SK-N-SH (cell line): ENCODE measurements at regions not wholly inside any gene's neighbourhood (a gene's known extent, or its start where the extent isn't known, plus 50 kb on each side); places are given as distances from the start of the nearest gene placed in this dataset.

Source experiments
- CTCF ChIA-PET: fragments of 300-600, 350-600 bp; formaldehyde crosslinking; extraction: SDS; loops from one replicate; lab custom pipeline; 2021; lab: Yijun Ruan, JAX
- POLR2A ChIA-PET: fragments of 350-600 bp; sonication (Branson Sonifier 250); formaldehyde crosslinking; extraction: SDS; loops from one replicate; lab custom pipeline; 2020; ENCODE audit warnings: antibody characterized with exemption, inconsistent platforms; lab: Yijun Ruan, JAX
- DNase-seq: peaks from one replicate; pipeline ENCODE4 v3.0.0; 2012
- H2AFZ ChIP-seq: fragments of 200-600 bp; sonication (generic); 2 replicates; pipeline ENCODE4 v1.8.1; 2016; ENCODE audit warnings: antibody characterized with exemption, mild to moderate bottlenecking, low read depth
- H3F3A ChIP-seq: fragments of 200-600 bp; sonication (generic); replicated peaks from 2 replicates; pipeline ENCODE3; 2016; ENCODE audit warnings: antibody characterized with exemption, mild to moderate bottlenecking; ENCODE audit not compliant: insufficient read depth
- H3K27ac ChIP-seq, 2 experiments: fragments of 200-500 bp in 1 of 2; fragments of 200-600 bp in 1 of 2; sonication (Bioruptor generic) in 1 of 2; sonication (generic), shearing (Covaris generic) in 1 of 2; 2 replicates each; pipeline versions ENCODE4 v1.5.1 to v1.6.1; 2014 to 2016; ENCODE audit warnings: low read depth in 2 of 2, inconsistent platforms in 1 of 2, low read length in 1 of 2, mild to moderate bottlenecking in 1 of 2, mixed read lengths in 1 of 2
- H3K27me3 ChIP-seq: fragments of 200-600 bp; sonication (generic), shearing (Covaris generic); 2 replicates; pipeline ENCODE4 v1.6.1; 2016; ENCODE audit warnings: mixed run types; ENCODE audit not compliant: insufficient read depth
- H3K36me3 ChIP-seq, 2 experiments: fragments of 200-500 bp in 1 of 2; fragments of 200-600 bp in 1 of 2; sonication (Bioruptor generic) in 1 of 2; sonication (generic) in 1 of 2; replicated peaks in 1 of 2; 2 replicates each; pipeline versions ENCODE3 to v1.5.1; 2014 to 2016; ENCODE audit warnings: low read length in 1 of 2, mild to moderate bottlenecking in 1 of 2; ENCODE audit not compliant: insufficient read depth in 2 of 2, control insufficient read depth in 1 of 2
- H3K4me1 ChIP-seq, 2 experiments: fragments of 200-500 bp in 1 of 2; fragments of 200-600 bp in 1 of 2; sonication (Bioruptor generic) in 1 of 2; sonication (generic), shearing (Covaris generic) in 1 of 2; 2 replicates each; pipeline versions ENCODE4 v1.5.1 to v1.6.1; 2014 to 2016; ENCODE audit warnings: low read depth in 1 of 2, low read length in 1 of 2, mixed run types in 1 of 2; ENCODE audit not compliant: insufficient read depth in 2 of 2, control insufficient read depth in 1 of 2
- H3K4me2 ChIP-seq: fragments of 200-600 bp; sonication (generic), shearing (Covaris generic); 2 replicates; pipeline ENCODE4 v1.6.1; 2017; ENCODE audit warnings: mixed run types
- H3K4me3 ChIP-seq, 2 experiments: fragments of 200-500 bp in 1 of 2; fragments of 200-600 bp in 1 of 2; sonication (Bioruptor generic) in 1 of 2; sonication (generic), shearing (Covaris generic) in 1 of 2; 2 replicates each; pipeline versions ENCODE4 v1.5.1 to v1.8.1; 2014 to 2016; ENCODE audit warnings: low read depth in 2 of 2, inconsistent platforms in 1 of 2, low read length in 1 of 2, mild to moderate bottlenecking in 1 of 2, mixed read lengths in 1 of 2, moderate library complexity in 1 of 2
- H3K79me2 ChIP-seq: fragments of 200-600 bp; sonication (generic); 2 replicates; pipeline ENCODE4 v1.8.1; 2017; ENCODE audit warnings: mild to moderate bottlenecking; ENCODE audit not compliant: insufficient read depth
- H3K9ac ChIP-seq: fragments of 200-600 bp; sonication (generic); 2 replicates; pipeline ENCODE4 v1.6.1; 2017; ENCODE audit warnings: mixed run types
- H3K9me2 ChIP-seq: fragments of 200-600 bp; sonication (generic); 2 replicates; pipeline ENCODE4 v1.6.1; 2017; ENCODE audit warnings: mixed run types
- H3K9me3 ChIP-seq: fragments of 200-600 bp; sonication (generic); 2 replicates; pipeline ENCODE4 v1.6.1; 2017; ENCODE audit warnings: mixed run types, mild to moderate bottlenecking, moderate library complexity
- H4K20me1 ChIP-seq: fragments of 200-600 bp; sonication (generic); 2 replicates; pipeline ENCODE4 v1.6.1; 2017; ENCODE audit warnings: mild to moderate bottlenecking, mixed run types; ENCODE audit not compliant: insufficient read depth
- ELF1 ChIP-seq: IDR thresholded peaks from 2 replicates; pipeline ENCODE4 v1.4.0; 2012
- EP300 ChIP-seq, 2 experiments: IDR thresholded peaks; 2 replicates each; pipeline versions ENCODE4 v1.4.0 to v1.6.1; 2012; ENCODE audit warnings: borderline replicate concordance in 1 of 2, low read depth in 1 of 2, low read length in 1 of 2
- EZH2phosphoT487 ChIP-seq: fragments of 200-600 bp; sonication (generic); IDR thresholded peaks from 2 replicates; pipeline ENCODE4 v1.6.1; 2017; ENCODE audit warnings: low read depth, mixed run types, mild to moderate bottlenecking, antibody characterized with exemption, moderate library complexity, borderline replicate concordance
- FOSL2 ChIP-seq: IDR thresholded peaks from 2 replicates; pipeline ENCODE4 v1.4.0; 2012; ENCODE audit warnings: low read depth, mild to moderate bottlenecking, moderate library complexity, borderline replicate concordance
- FOXJ3 ChIP-seq: sonication (generic); formaldehyde crosslinking; IDR thresholded peaks from 2 replicates; pipeline ENCODE4 v1.5.1; 2020; ENCODE audit warnings: mild to moderate bottlenecking, missing genetic modification reagents
- FOXM1 ChIP-seq: IDR thresholded peaks from 2 replicates; pipeline ENCODE4 v1.4.0; 2012; ENCODE audit warnings: low read depth, mild to moderate bottlenecking
- GATA2 ChIP-seq: sonication (generic); formaldehyde crosslinking; IDR thresholded peaks from 2 replicates; pipeline ENCODE4 v1.5.0; 2020; ENCODE audit warnings: mild to moderate bottlenecking, missing genetic modification reagents
- JUND ChIP-seq: IDR thresholded peaks from 2 replicates; pipeline ENCODE4 v1.4.0; 2012
- MEF2A ChIP-seq: IDR thresholded peaks from 2 replicates; pipeline ENCODE4 v1.4.0; 2012; ENCODE audit warnings: low read depth, borderline replicate concordance
- NFIC ChIP-seq: IDR thresholded peaks from 2 replicates; pipeline ENCODE4 v1.4.0; 2012; ENCODE audit warnings: borderline replicate concordance
- NRF1 ChIP-seq: IDR thresholded peaks from 2 replicates; pipeline ENCODE4 v1.6.1; 2012; ENCODE audit warnings: low read depth, mild to moderate bottlenecking, low read length
- RCOR1 ChIP-seq: fragments of 150-350 bp; IDR thresholded peaks from 2 replicates; pipeline ENCODE4 v1.6.1; 2017; ENCODE audit warnings: antibody characterized with exemption, low read length
- SIN3A ChIP-seq: IDR thresholded peaks from 2 replicates; pipeline ENCODE4 v1.6.1; 2012; ENCODE audit warnings: low read depth, mild to moderate bottlenecking, low read length, moderate library complexity, borderline replicate concordance
- TEAD4 ChIP-seq: IDR thresholded peaks from 2 replicates; pipeline ENCODE4 v1.4.0; 2012; ENCODE audit warnings: mild to moderate bottlenecking, borderline replicate concordance; ENCODE audit not compliant: insufficient read depth
- WGBS: methylation state at CpG from one replicate; pipeline ENCODE4 v1.1.6; 2017; ENCODE audit warnings: low lambda C conversion rate; 5-methylcytosine and 5-hydroxymethylcytosine counted together
- TF ChIP-seq, protein P1 (sequence below): IDR thresholded peaks from 2 replicates; pipeline ENCODE4 v1.4.0; 2012; ENCODE audit warnings: low read depth, borderline replicate concordance
- TF ChIP-seq, protein P2 (sequence below): IDR thresholded peaks from 2 replicates; pipeline ENCODE4 v1.6.1; 2012; ENCODE audit warnings: mild to moderate bottlenecking, low read depth, low read length, moderate library complexity
- TF ChIP-seq, protein P3 (sequence below): IDR thresholded peaks from 2 replicates; pipeline ENCODE4; 2012
- TF ChIP-seq, protein P4 (sequence below): IDR thresholded peaks from 2 replicates; pipeline ENCODE4 v1.4.0; 2012; ENCODE audit warnings: low read depth, borderline replicate concordance
- TF ChIP-seq, protein P5 (sequence below): fragments of 200-600 bp; sonication (generic); IDR thresholded peaks from 2 replicates; pipeline ENCODE4 v1.6.1; 2017; ENCODE audit warnings: antibody characterized with exemption, mild to moderate bottlenecking, moderate library complexity

DNA sequence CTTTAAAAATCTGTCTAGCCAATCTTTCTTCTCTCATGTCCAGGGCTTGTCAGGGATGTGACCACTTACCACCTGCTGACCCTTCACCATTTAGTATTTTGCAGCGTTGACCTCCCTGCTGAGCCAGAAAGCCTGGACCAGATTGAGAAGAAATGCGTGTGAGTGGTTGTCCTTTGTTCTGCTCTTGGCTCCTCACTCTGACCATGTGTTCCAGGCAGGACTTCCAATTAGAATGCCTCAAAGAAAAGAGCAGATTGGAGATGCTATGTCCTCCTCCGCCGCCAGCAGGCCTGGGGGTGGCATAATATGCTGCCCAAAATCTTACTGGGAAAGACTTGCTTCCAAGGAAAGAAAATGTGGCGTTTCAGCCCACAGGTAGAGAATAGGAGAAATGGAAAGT lies 894.1 kb downstream of the SLC4A3 start:
- no peaks in the 10 kb centered on the region for H3K9me2 ChIP-seq
- no peaks in the 10 kb centered on the region for H3K36me3 ChIP-seq
- WGBS: 13% methylated on average over 5 of the region's 5 CpGs
- POLR2A ChIA-PET: no interaction called here
- no peak for TF ChIP-seq SIN3A
- no peak for TF ChIP-seq GATA2
- no peak for TF ChIP-seq RCOR1
- TF ChIP-seq, protein P1, sequence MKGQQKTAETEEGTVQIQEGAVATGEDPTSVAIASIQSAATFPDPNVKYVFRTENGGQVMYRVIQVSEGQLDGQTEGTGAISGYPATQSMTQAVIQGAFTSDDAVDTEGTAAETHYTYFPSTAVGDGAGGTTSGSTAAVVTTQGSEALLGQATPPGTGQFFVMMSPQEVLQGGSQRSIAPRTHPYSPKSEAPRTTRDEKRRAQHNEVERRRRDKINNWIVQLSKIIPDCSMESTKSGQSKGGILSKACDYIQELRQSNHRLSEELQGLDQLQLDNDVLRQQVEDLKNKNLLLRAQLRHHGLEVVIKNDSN: no peak
- no peak for TF ChIP-seq JUND
- TF ChIP-seq, protein P2, sequence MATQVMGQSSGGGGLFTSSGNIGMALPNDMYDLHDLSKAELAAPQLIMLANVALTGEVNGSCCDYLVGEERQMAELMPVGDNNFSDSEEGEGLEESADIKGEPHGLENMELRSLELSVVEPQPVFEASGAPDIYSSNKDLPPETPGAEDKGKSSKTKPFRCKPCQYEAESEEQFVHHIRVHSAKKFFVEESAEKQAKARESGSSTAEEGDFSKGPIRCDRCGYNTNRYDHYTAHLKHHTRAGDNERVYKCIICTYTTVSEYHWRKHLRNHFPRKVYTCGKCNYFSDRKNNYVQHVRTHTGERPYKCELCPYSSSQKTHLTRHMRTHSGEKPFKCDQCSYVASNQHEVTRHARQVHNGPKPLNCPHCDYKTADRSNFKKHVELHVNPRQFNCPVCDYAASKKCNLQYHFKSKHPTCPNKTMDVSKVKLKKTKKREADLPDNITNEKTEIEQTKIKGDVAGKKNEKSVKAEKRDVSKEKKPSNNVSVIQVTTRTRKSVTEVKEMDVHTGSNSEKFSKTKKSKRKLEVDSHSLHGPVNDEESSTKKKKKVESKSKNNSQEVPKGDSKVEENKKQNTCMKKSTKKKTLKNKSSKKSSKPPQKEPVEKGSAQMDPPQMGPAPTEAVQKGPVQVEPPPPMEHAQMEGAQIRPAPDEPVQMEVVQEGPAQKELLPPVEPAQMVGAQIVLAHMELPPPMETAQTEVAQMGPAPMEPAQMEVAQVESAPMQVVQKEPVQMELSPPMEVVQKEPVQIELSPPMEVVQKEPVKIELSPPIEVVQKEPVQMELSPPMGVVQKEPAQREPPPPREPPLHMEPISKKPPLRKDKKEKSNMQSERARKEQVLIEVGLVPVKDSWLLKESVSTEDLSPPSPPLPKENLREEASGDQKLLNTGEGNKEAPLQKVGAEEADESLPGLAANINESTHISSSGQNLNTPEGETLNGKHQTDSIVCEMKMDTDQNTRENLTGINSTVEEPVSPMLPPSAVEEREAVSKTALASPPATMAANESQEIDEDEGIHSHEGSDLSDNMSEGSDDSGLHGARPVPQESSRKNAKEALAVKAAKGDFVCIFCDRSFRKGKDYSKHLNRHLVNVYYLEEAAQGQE: no peak
- TF ChIP-seq EP300 (IDR thresholded peaks at IDR 0.05; ENCODE audit: borderline replicate concordance in 1 of 2, low read depth in 1 of 2, low read length in 1 of 2): no peak
- no peak for TF ChIP-seq FOXJ3 (CRISPR knock-in tag)
- TF ChIP-seq MEF2A: no peak
- no peak for TF ChIP-seq ELF1
- no peak for TF ChIP-seq FOSL2
- TF ChIP-seq EZH2phosphoT487: no peak
- TF ChIP-seq, protein P3, sequence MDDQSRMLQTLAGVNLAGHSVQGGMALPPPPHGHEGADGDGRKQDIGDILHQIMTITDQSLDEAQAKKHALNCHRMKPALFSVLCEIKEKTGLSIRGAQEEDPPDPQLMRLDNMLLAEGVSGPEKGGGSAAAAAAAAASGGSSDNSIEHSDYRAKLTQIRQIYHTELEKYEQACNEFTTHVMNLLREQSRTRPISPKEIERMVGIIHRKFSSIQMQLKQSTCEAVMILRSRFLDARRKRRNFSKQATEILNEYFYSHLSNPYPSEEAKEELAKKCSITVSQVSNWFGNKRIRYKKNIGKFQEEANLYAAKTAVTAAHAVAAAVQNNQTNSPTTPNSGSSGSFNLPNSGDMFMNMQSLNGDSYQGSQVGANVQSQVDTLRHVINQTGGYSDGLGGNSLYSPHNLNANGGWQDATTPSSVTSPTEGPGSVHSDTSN: no peak
- TF ChIP-seq, protein P4, sequence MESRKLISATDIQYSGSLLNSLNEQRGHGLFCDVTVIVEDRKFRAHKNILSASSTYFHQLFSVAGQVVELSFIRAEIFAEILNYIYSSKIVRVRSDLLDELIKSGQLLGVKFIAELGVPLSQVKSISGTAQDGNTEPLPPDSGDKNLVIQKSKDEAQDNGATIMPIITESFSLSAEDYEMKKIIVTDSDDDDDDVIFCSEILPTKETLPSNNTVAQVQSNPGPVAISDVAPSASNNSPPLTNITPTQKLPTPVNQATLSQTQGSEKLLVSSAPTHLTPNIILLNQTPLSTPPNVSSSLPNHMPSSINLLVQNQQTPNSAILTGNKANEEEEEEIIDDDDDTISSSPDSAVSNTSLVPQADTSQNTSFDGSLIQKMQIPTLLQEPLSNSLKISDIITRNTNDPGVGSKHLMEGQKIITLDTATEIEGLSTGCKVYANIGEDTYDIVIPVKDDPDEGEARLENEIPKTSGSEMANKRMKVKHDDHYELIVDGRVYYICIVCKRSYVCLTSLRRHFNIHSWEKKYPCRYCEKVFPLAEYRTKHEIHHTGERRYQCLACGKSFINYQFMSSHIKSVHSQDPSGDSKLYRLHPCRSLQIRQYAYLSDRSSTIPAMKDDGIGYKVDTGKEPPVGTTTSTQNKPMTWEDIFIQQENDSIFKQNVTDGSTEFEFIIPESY: no peak
- no peak for TF ChIP-seq NRF1
- no peak for TF ChIP-seq TEAD4
- no peak for TF ChIP-seq NFIC
- TF ChIP-seq, protein P5, sequence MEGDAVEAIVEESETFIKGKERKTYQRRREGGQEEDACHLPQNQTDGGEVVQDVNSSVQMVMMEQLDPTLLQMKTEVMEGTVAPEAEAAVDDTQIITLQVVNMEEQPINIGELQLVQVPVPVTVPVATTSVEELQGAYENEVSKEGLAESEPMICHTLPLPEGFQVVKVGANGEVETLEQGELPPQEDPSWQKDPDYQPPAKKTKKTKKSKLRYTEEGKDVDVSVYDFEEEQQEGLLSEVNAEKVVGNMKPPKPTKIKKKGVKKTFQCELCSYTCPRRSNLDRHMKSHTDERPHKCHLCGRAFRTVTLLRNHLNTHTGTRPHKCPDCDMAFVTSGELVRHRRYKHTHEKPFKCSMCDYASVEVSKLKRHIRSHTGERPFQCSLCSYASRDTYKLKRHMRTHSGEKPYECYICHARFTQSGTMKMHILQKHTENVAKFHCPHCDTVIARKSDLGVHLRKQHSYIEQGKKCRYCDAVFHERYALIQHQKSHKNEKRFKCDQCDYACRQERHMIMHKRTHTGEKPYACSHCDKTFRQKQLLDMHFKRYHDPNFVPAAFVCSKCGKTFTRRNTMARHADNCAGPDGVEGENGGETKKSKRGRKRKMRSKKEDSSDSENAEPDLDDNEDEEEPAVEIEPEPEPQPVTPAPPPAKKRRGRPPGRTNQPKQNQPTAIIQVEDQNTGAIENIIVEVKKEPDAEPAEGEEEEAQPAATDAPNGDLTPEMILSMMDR: no peak
- no peak for TF ChIP-seq FOXM1
- TF ChIP-seq, all 33 proteins: peak for 0
- H3K4me2 ChIP-seq: no peak overlapping the region
- H3K9ac ChIP-seq: no peak overlapping the region
- no peak overlapping the region for H2AFZ ChIP-seq
- no peaks in the 10 kb centered on the region for H3F3A ChIP-seq
- DNase-seq: no peak
- no peak overlapping the region for H3K4me3 ChIP-seq
- H3K9me3 ChIP-seq: no peaks in the 10 kb centered on the region
- H3K79me2 ChIP-seq: no peaks in the 10 kb centered on the region
- H3K27me3 ChIP-seq: no peaks in the 10 kb centered on the region
- H3K27ac ChIP-seq: no peak overlapping the region
- no peaks in the 10 kb centered on the region for H3K4me1 ChIP-seq
- H4K20me1 ChIP-seq: no peaks in the 10 kb centered on the region
- CTCF ChIA-PET: no interaction called here
